Heart left ventricle (tissue), 16 donors: ENCODE measurements at regions not wholly inside any gene's neighbourhood (a gene's known extent, or its start where the extent isn't known, plus 50 kb on each side); places are given as distances from the start of the nearest gene placed in this dataset.

Experiments used
- ATAC-seq, 4 donors: fragments of 200-7000 bp; cut with Tn5 transposase; one replicate each; pipeline ENCODE4 v1.9.1; 2020 to 2022; ENCODE audit warnings: moderate library complexity in 4 of 4, mild to moderate bottlenecking in 3 of 4, moderate number of reproducible peaks in 1 of 4
- DNase-seq, 5 donors: peaks; one replicate each; pipeline ENCODE4 v3.0.0-alpha.2; 2020
- H3K27ac ChIP-seq, 12 donors: fragments of 200-600 bp; sonication (generic) in 4 of 12; one replicate each; pipeline versions ENCODE4 v1.5.0 to v1.8.0; 2016 to 2022; ENCODE audit warnings: mild to moderate bottlenecking in 2 of 12
- H3K27me3 ChIP-seq, 9 donors: fragments of 200-600 bp; sonication (generic) in 2 of 9; one replicate each; pipeline versions ENCODE4 v1.5.1 to v1.8.0; 2016 to 2022; ENCODE audit warnings: mild to moderate bottlenecking in 3 of 9
- H3K36me3 ChIP-seq, 9 donors: fragments of 200-600 bp; sonication (generic) in 2 of 9; one replicate each; pipeline versions ENCODE4 v1.5.0 to v1.8.0; 2018 to 2022; ENCODE audit warnings: mild to moderate bottlenecking in 2 of 9
- H3K4me1 ChIP-seq, 12 donors: fragments of 200-600 bp; sonication (generic) in 4 of 12; one replicate each; pipeline versions ENCODE4 v1.5.0 to v1.8.0; 2016 to 2022; ENCODE audit warnings: mild to moderate bottlenecking in 3 of 12
- H3K4me3 ChIP-seq, 12 donors: fragments of 200-600 bp; sonication (generic) in 4 of 12; one replicate each; pipeline versions ENCODE4 v1.5.0 to v1.8.0; 2017 to 2022; ENCODE audit warnings: mild to moderate bottlenecking in 9 of 12, moderate library complexity in 4 of 12
- H3K9me3 ChIP-seq, 12 donors: fragments of 200-600 bp; sonication (generic) in 4 of 12; one replicate each; pipeline versions ENCODE4 v1.5.0 to v1.8.0; 2016 to 2022; ENCODE audit warnings: mild to moderate bottlenecking in 1 of 12
- POLR2A ChIP-seq, 2 donors: fragments of 450-650 bp; IDR thresholded peaks; one replicate each; pipeline ENCODE4 v1.6.1; 2017; ENCODE audit warnings: antibody characterized with exemption in 2 of 2, mild to moderate bottlenecking in 2 of 2, moderate library complexity in 2 of 2
- WGBS, 4 donors: extraction: QIAGEN DNeasy Blood & Tissue Kit in 2 of 4; methylation state at CpG; one replicate each; pipeline versions ENCODE4 v1.1.5 to v1.1.7; 2013 to 2018; 5-methylcytosine and 5-hydroxymethylcytosine counted together
- intact Hi-C, 10 donors: fragments of 100-400 bp; cut with DNase I; formaldehyde crosslinking; loops; one replicate each; pipeline versions ENCODE4 v1.11.1 to v1.14.2; 2022
- TF ChIP-seq, protein P1 (sequence below), 12 donors: fragments of 200-600 bp; sonication (generic) in 4 of 12; IDR thresholded peaks; one replicate each; pipeline versions ENCODE4 v1.5.0 to v1.8.0; 2018 to 2022; ENCODE audit warnings: antibody characterized with exemption in 12 of 12, mild to moderate bottlenecking in 5 of 12
- donor health status: ischemic (EF 13 %, LVEDD 7.1; RV severe dilation, severe dysfunction).
- donor health status: healthy with polysubstance abuse.
- donor health status: DM: no; HTN: yes; CAD: no.
- donor health status: DM: no; HTN: no; CAD: no.
- donor health status: ischemic (EF 25% LVEDD 6.9; RV normal size, moderate dysfunction).
- donor health status: ischemic (EF 25% LVEDD 5.7; RV mildly dilated, moderate dysfunction).
- donor health status: healthy.
- donor health status: DM: yes; HTN: yes; CAD: no.
- donor health status: ischemic (EF 35%, LVEDD 5.7; RV mildly dilated, moderate dysfunction).
- donor health status: nonischemic (EF 11% LVEDD 7.7; RV severe dilation, severe dysfunction).
- donor health status: DM: yes; HTN: yes; CAD: no.
- donor health status: PGD.
- donor health status: ischemic (EF 29% LVEDD 5.4; RV normal size, mild dysfunction).
- donor health status: nonischemic (EF 23%, LVEDD 6.1; RV moderate dilation, normal function).

DNA sequence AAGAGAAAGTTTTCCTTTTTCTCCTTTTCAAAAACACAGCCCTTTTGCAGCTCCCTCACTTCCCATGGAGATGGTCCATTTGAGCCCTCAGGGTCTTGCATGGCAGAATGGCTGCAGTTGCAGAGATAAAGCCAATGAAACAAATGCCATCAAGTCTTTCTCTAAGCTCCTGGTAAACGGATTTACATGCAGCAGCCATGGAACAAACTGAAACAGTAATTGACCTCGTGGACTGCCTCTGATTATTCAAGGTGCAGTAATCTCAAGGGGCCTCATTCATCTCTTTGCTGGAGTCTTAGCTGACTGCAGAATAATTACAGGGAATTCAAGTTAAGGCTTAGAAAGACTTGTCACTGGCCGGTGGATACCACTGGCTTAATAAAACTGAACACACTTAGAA lies 125.1 kb downstream of the SQOR start:
- no peak overlapping the region for H3K4me3 ChIP-seq
- TF ChIP-seq POLR2A (IDR thresholded peaks at IDR 0.05) = no peak
- TF ChIP-seq, protein P1, sequence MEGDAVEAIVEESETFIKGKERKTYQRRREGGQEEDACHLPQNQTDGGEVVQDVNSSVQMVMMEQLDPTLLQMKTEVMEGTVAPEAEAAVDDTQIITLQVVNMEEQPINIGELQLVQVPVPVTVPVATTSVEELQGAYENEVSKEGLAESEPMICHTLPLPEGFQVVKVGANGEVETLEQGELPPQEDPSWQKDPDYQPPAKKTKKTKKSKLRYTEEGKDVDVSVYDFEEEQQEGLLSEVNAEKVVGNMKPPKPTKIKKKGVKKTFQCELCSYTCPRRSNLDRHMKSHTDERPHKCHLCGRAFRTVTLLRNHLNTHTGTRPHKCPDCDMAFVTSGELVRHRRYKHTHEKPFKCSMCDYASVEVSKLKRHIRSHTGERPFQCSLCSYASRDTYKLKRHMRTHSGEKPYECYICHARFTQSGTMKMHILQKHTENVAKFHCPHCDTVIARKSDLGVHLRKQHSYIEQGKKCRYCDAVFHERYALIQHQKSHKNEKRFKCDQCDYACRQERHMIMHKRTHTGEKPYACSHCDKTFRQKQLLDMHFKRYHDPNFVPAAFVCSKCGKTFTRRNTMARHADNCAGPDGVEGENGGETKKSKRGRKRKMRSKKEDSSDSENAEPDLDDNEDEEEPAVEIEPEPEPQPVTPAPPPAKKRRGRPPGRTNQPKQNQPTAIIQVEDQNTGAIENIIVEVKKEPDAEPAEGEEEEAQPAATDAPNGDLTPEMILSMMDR (IDR thresholded peaks at IDR 0.05) = no peak
- no peak overlapping the region for H3K27ac ChIP-seq
- 51 to 62% (median 59%) methylated on average over 3 of the region's 3 CpGs for WGBS, 4 donors
- H3K9me3 ChIP-seq = no peaks in the 10 kb centered on the region
- no peaks in the 10 kb centered on the region for H3K36me3 ChIP-seq
- ATAC-seq (no peak), DNase-seq (no peak)
- no peaks in the 10 kb centered on the region for H3K27me3 ChIP-seq
- intact Hi-C loops = no loop called here
- H3K4me1 ChIP-seq = no peaks in the 10 kb centered on the region

DNA sequence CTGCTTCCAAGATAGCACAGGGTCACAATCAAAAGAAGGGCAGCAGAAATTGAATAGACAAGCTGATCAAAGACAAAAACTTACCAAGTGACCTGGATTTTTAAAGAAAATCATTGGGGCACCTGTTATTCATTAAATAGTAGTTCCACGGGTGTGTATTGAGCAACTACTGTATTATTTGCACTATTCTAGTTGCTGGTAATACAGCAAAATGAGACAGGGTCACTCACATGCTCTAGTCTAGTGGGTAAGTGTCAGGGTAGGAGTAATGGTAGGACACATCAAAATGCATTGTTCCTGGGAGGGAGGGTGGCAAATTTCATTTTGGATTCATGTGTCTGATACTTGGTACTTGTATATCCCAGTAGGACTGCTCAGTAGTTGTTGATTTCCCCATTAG lies 127.9 kb downstream of the SQOR start:
- TF ChIP-seq, protein P1 (IDR thresholded peaks at IDR 0.05) = no peak
- no peak for TF ChIP-seq POLR2A (IDR thresholded peaks at IDR 0.05)
- no peak for DNase-seq
- no peak for ATAC-seq
- WGBS, 4 donors = 79 to 90% (median 86%) methylated on average over 1 of the region's 1 CpG
- intact Hi-C loops = no loop called here
- Histone ChIP-seq H3K4me1 (no peaks in the 10 kb centered on the region), H3K27ac (no peak overlapping the region), H3K9me3 (no peaks in the 10 kb centered on the region), H3K27me3 (no peaks in the 10 kb centered on the region), H3K4me3 (no peak overlapping the region), H3K36me3 (no peaks in the 10 kb centered on the region)

DNA sequence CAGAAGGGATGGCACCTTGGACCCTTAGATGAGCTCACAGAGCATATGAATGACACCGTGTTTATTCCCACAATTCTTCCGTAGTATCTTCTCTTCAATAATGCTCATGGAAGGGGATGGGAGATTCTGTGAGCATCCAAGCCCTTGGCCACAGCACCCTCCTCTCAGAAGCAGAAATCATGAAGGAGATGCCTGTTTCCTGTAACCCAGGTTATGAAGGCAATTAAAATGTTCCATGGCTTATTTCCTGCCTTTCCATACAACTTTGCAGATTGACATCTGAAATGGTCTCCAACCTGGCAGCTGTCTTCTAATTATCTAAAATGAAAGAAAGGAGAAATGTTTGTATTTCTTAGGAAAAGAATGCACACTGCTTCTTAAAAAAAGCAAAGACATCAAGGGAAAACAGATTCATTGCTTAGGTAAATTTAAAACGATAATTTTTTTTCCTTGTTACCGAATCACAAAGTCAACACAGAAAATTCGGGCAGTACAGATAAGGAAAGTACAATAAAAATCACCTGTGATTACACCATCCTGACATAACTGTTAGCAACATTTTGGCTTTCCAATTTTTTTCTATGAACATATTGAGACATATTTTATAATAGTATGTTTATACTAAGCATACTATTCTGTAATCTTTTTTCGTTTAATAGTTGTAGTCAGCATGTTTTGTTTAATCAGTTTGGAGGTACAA lies 128.5 kb downstream of the SQOR start:
- ATAC-seq (no peak), DNase-seq (no peak)
- 90 to 93% (median 90%) methylated on average over 6 of the region's 6 CpGs for WGBS, 4 donors
- Histone ChIP-seq H3K36me3 (no peaks in the 10 kb centered on the region), H3K9me3 (no peaks in the 10 kb centered on the region), H3K4me1 (no peaks in the 10 kb centered on the region), H3K4me3 (no peak overlapping the region), H3K27me3 (no peaks in the 10 kb centered on the region), H3K27ac (no peak overlapping the region)
- no peak for TF ChIP-seq POLR2A (IDR thresholded peaks at IDR 0.05)
- TF ChIP-seq, protein P1 (IDR thresholded peaks at IDR 0.05) = no peak
- intact Hi-C loops = no loop called here

DNA sequence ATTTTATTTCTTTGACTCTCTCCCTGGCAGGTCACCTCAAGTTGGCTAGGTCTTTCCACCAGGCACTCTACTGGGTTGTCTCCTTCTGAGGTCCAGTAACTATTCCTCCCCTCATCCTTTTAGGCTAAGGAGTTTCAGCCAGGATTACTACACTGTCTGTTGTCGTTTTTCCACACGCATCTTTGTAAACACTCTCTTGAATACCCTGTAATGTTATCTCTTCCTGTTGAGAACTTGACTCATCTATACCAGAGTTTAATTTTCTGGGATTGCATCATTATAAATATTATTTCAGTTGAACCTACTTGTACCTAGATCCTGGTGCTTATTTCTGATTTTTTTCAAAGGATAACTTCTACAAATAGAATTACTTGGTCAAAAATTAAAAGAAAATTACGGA lies 138.3 kb downstream of the SQOR start:
- no peak for TF ChIP-seq POLR2A (IDR thresholded peaks at IDR 0.05)
- TF ChIP-seq, protein P1 (IDR thresholded peaks at IDR 0.05) = no peak
- Histone ChIP-seq H3K27me3 (peaks cover 0 to 4% (median 0%) of the 10 kb centered on the region in 9 donors), H3K9me3 (no peaks in the 10 kb centered on the region), H3K4me3 (no peak overlapping the region), H3K27ac (no peak overlapping the region), H3K36me3 (no peaks in the 10 kb centered on the region), H3K4me1 (no peaks in the 10 kb centered on the region)
- intact Hi-C loops = no loop called here
- no peak for ATAC-seq
- DNase-seq = no peak
- WGBS, 4 donors = 56 to 77% (median 73%) methylated on average over 3 of the region's 3 CpGs
